NOMO-1 treated with DMSO at 0.1 percent for 48 hours (cell line): ENCODE measurements at regions not wholly inside any gene's neighbourhood (a gene's known extent, or its start where the extent isn't known, plus 50 kb on each side); places are given as distances from the start of the nearest gene placed in this dataset.
"Not testable (repeated sequence)": the region's sequence is repeated elsewhere in the genome, so short reads cannot be mapped to it uniquely, and the experiment has no call there.

Experiments used
- DNase-seq: peaks from one replicate; lab custom pipeline; 2025; ENCODE audit not compliant: unreplicated experiment; lab: John Stamatoyannopoulos, UW

DNA sequence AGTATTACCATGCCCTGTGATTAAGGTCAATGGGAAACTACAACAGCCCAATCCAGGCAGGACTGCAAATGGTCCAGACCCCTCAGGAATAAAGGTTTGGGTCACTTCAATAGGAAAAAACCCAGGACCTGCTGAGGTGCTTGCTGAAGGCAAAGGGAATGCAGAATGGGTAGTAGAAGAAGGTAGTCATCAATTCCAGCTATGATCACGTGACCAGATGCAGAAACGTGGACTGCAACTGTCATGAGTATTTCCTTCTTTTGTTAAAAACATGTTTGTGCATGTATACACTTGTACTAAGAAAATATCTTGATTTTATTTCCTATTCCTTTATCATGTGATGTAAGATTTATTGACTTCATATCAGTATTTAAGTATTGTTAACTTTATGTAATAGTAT is 319.6 kb upstream of the FGF16 start:
- DNase-seq = not testable (repeated sequence)

DNA sequence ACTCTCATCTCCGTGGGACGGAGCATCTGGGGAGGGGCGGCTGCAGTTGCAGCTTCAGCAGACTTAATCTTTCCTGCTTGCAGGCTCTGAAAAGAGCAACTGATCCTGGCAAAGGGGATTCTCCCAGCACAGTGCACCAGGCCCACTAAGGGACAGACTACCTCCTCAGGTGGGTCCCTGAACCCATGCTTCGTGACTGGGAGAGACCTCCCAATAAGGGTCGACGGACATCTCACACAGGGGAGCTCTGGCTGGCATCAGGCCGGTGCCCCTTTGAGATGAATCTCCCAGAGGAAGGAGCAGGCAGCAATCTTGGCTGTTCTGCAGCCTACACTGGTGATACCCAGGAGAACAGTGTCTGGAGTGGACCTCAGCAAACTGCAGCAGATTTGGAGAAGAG is 303.3 kb upstream of the FGF16 start:
- DNase-seq = no peak

DNA sequence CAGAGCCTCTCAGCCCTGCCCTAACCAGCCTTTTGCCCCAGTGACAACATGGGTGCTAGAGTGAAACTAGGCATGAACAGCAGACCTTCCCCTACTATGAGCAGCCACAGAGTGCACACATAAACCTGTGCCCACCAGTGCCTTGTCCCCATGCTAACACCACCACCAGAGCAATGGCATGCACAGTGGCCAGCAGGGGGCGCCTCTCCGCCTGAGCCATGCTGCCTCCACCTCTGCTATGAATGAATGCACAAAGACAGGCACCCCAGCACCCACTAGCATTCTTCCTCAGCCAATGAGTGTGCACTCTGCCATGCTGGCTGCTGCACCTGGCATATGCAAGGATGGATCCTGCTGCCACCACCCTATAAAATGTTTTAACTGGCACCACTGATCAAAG is 286.9 kb upstream of the FGF16 start:
- DNase-seq = no peak

DNA sequence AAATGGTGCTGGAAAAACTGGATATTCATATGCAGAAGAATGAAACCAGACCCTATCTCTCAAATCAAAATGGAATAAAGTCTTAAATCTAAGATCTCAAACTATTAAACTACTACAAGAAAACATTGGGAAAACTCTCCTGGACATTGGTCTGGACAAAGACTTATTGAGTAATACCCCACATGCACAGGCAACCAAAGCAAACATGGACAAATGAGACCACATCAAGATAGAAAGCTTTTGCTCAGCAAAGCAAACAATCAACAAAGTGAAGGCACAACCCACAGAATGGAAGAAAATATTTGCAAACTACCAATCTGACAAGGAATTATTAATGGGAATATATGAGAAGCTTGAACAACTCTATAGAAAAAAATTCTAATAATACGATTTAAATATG is 284.4 kb upstream of the FGF16 start:
- DNase-seq = no peak

DNA sequence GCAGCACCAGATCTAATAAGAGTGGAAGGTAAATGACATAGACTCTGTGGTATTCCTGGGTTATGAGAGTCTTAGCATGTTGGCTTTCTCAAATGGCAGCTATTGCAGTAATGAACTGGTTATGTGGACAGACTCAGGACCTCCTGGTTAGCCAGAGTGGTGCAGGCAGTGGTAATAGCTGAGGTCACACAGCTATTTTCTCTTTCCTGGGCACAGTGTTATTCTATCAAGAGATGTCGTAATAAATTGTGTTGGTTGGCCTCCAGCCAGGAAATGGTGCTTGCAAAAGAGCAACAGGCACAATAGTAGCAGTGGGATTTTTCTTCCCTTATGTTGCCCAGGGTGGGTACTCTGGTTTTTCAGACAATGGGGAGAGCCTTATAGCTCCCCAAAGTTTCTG is 279.2 kb upstream of the FGF16 start:
- DNase-seq = no peak

DNA sequence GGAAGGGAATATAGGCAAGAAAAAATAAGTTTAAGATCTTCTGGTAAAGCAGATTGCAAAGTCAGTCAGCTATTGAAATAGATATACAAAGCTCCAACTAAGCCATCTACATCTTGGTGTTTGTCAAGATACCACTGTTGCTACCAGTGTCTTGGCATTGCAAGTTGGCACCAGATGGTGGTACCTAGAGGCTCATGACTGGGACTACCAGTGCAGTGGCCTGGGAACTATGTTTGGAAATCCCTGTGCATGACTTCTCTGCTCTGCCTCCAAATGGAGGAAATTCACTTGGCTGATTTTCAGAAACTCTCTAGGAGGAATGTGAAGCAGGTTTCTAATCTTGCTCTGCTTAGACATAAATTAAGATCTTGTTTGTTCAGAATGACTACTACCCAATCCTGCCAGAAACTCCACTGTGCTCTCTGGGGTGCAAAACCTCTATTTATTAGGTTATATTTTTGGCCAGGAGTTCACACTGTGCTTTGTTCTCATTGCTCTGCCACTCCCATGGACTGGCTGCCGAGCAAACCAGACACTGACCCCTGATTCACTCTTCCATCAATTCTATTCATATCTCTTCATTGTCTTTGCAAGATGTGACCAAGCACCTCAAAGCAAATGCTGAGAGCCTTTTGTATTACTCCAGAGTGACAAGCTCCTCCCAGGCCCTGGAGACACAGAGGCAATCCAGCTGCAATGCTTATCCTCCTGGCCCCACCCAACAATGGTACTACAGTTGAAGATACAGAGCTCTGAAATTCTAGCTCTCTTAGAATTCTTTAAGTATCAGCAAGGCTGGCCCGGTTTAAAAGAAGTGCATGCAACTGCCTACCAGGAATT is 272.3 kb upstream of the FGF16 start:
- DNase-seq = no peak

DNA sequence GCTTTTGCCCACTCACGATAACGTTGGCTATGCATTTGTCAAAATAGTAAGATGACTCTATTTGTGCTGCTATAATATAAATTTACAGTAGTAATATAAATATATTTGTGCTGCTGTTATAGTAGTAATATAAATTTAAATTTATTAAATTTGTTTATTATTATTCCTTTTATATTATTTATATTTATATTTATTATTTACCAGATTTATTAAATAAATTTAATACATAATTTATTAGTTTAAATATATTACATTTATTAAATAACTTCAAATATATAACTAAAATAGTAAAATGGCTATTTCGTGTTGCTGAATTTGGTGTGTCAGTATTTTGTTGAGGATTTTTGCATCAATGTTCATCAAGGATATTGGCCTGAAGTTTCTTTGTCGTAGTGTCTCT is 246.5 kb upstream of the FGF16 start:
- DNase-seq = no peak

DNA sequence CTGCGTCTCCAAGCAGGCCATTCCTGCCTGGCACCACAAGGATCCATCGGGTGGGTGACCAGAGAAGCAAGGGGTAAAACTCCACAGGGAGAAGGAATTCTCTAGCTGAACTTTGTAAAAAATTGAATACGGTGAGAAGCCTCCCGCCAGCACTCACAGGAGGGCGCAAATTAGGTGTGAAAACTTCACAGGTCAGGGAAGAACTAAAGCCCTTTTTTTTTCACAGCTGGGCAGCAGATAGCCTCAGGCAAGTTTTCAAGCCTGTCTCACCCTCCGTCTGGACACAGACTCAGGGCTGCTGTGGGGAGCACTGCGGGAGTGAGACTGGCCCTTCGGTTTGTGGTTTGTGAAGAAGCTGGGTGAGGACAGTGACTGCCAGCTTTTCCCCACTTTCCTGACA is 224.1 kb upstream of the FGF16 start:
- no peak for DNase-seq

DNA sequence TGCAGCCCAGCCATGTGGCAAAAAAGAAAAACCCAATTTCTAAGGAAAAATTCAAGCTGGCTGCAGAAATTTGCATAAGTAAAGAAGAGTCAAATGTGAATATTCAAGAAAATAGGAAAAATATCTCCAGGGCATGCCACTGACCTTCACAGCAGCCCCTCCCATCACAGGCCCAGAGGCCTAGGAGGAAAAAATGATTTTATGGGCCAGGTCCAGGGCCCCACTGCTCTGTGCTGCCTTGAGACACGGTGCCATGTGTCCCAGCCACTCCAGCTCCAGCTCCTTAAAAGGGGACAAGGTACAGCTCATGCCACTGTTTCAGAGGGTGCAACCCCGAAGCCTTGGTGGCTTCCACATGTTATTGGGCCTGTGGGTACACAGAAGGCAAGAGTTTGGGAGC is 182.7 kb upstream of the FGF16 start:
- DNase-seq = no peak

DNA sequence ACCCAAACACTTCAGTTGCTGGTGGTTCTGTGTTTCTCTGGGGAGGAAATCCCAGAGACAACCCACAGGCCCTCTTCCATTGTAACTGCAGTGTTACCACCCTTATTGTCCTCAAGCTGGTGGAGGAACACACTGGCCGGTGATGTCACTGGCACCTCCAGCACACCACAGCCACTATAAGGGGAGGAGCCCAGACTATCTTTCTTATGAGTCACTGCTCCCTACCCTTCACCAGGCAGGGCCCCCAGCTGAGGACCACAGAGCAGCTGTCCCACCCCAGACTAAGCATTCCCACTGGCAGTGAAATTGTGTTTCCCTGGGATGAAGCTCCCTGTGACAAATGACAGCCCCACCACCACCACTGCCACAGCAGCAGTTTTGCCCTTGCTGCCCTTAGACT is 171.8 kb upstream of the FGF16 start:
- DNase-seq = no peak

DNA sequence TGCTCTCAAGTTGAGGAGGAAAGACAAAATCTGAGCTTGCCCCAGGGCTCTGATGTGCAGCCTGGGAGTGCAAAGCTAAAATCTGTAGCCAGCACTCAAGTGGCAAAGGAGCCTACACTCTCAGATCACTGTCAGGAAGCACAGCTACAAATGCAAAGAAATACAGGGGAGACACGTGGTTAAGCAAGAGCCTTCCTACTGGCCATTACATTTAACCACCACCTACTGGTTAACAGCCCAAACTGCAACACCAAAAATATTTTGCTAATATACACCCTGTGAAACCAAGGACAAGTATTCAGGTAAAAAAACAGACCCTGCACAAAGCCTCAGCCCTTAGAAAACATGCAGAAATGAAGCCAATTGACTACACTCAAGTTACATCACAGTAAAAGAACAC is 170.4 kb upstream of the FGF16 start:
- DNase-seq = no peak

DNA sequence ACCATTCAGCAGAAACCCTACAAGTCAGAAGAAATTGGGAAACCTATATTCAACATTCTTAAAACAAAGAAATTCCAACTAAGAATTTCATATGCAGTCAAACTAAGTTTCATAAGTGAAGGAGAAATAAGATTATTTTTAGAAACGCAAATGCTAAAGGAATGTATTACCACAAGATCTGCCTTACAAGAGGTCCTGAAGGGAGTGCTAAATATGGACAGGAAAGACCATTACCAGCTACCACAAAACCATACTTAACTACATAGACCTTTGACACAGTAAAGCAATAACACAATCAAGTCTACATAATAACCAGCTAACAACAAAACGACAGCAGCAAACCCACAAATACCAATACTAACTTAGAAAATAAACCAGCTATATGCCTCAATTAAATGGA is 169.3 kb upstream of the FGF16 start:
- DNase-seq = no peak

DNA sequence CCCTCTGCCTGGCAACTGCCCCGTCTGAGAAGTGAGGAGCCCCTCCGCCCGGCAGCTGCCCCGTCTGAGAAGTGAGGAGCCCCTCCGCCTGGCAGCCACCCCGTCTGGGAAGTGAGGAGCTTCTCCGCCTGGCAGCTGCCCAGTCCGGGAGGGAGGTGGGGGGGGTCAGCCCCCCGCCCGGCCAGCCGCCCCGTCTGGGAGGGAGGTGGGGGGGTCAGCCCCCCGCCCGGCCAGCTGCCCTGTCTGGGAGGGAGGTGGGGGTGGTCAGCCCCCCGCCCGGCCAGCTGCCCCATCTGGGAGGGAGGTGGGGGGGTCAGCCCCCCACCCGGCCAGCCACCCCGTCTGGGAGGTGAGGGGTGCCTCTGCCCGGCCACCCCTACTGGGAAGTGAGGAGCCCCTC is 167.8 kb upstream of the FGF16 start:
- DNase-seq = not testable (repeated sequence)

DNA sequence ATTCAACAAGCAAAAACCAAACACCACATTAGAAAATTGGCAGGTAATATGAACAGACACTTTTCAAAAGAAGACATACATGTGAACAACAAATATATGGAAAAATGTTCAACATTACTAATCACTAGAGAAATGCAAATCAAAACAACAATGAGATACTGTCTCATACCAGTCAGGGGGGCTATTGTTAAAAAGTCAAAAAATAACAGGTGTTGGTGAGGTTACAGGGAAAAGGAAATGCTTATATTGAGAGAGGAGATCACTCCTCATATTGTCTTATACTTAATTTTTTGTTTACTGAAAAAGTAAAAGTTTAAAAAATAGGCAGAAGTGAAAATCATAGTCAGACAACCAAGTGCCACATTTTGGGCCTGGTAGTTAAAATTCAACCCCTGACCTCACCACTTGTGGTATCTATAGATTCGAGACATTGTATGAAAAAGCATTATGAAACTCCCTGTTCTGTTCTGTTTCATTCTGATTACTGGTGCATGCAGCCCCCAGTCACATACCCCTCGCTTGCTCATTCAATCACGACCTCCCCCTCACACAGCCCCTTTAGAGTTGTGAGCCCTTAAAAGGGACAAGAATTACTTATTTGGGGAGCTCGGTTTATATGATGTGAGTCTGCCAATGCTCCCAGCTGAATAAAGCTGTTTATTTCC is 153.7 kb upstream of the FGF16 start:
- DNase-seq = no peak

DNA sequence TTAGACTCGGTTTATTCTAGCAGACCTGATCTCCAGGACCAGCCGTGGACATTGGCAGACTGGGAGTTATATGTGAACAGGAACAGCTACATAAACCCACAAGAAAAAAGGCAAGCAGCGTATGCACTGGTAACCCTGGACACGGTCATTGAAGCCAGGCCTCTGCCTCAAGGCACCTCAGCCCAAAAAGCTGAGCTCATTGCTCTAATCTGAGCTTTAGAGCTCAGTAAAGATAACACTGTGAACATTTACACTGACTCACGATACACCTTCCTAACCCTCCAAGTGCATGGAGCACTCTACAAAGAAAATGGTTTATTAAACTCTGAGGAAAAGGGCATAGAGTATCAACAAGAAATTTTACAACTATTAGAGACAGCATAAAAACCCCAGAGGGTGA is 148.9 kb upstream of the FGF16 start:
- no peak for DNase-seq

DNA sequence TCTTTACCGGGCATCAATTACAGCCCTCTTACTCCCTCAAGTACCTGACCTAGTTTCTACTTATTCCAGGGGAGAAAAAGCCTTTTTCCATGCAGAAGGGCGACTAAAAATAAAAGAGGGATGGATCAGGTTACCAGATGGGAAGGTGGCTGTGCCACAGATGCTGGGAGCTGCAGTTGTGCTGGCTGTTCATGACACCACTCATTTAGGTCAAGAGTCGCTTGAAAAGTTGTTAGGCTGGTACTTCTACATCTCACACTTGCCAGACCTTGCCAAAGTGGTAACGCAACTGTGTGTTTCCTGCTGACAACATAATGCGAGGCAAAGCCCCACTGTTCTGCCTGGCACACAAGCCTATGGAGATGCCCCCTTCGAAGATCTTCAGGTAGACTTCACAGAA is 148.4 kb upstream of the FGF16 start:
- no peak for DNase-seq

DNA sequence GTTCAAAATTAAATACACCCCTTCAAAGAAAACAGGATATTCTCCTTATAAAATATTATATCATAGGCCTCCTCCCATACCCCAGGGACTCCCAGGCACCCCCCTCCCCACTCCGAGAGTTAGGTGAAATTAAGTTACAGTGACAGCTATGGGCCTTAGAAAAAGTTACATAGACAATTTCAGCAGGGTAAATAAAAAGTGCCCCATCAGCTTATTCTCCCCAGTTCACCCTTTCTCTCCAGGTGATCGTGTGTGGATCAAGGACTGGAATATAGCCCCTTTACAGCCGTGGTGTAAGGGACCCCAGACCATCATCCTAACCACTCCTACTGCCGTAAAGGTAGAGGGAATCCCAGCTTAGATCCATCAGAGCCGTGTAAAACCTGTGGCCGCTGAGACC is 147.6 kb upstream of the FGF16 start:
- no peak for DNase-seq

DNA sequence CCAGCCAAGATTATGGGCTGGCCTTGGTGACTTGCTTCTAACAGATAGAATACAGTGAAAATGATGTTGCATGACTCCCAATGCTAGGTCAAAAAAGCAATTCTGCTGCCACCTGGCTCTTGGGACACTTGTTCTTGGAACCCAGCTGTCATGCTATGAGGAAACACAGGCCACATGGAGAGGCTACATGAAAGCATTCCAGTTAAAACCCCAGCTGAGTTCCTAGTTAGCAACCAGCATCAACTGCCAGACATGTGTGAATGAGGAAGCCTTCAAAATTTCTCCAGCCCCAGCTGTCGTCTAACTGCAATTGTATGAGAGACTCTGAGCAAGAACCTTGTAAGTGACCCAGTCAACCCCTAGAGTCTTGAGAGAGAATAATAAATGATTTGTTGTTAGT is 105.2 kb upstream of the FGF16 start:
- no peak for DNase-seq

DNA sequence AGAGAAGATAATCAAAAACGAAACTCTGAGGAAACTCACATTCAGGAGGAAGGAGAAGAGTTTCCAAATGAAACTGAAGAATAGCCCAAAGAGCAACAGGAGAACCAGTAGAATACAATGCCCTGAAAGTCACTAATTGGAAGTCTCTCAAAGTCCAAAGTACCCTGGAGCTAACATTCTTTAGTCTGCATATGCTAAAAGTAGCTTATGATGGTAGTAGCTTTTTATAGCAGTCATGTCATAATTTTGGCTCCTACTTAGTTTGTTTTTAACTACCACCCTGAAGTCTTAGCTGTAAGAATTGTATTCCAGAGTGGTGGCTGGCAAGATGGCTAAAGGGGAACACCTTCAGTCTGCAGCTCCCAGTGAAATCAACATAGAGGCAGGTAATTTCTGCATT is 100.3 kb upstream of the FGF16 start:
- DNase-seq = no peak

DNA sequence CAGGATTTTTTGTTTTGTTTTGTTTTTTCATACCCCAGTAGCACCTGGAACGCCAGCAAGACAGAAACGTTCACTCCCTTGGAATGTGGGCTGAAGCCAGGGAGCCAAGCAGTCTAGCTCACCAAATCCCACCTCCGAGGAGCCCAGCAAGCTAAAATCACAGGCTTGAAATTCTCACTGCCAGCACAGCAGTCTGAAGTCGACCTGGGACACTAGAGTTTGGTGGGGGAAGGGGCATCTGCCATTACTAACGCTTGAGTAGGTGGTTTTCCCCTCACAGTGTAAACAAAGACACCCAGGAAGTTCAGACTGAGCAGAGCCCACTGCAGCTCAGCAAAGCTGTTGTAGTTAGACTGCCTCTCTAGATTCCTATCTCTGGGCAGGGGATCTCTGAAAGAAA is 99.6 kb upstream of the FGF16 start:
- DNase-seq = no peak

DNA sequence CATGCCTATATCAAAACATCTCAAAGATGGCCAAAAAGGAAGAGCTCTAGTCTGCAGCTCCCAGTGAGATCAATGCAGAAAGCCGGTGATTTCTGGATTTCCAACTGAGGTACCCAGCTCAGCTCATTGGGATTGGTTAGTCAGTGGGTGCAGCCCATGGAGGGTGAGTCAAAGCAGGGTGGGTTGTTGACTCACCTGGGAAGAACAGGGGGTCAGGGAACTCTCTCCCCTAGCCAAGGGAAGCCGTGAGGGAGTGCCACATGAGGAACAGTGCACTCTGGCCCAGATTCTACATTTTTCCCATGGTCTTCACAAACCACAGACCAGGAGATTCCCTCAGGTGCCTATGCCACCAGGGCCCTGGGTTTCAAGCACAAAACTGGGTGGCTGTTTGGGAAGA is 57.3 kb upstream of the FGF16 start:
- no peak for DNase-seq

DNA sequence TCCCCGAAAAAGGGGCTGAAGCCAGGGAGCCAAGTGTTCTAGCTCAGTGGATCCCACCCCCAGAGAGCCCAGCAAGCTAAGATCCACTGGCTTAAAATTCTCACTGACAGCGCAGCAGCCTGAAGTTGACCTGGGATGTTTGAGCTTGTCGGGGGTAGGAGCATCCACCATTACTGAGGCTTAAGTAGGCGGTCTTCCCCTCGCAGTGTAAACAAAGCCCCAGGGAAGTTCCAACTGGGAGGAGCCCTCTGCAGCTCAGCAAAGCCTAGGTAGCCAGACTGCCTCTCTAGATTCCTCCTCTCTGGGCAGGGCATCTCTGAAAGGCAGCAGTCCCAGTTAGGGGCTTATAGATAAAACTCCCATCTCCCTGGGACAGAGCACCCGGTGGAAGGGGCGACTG is 56.8 kb upstream of the FGF16 start:
- not testable (repeated sequence) for DNase-seq

DNA sequence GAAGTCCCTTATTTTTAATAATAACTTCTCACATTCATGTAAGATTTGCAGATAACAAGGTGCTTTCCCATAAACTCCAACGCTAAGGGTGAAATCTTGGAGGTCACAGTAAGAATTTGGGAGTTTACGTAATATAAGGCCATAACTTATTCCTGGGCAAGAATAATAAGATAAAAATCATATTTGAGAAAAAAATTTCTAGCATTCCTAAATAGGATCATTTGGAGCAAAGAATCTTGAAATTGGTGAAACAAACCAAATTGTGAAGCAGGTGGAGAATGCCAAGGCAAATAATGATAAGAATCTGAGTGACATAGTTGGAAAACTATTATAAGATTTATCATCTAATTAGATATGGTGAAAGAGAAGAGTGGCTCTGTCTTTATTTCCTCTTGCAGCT is 50.4 kb upstream of the FGF16 start:
- DNase-seq = no peak
